HT-29 (cell line): ENCODE measurements at regions not wholly inside any gene's neighbourhood (a gene's known extent, or its start where the extent isn't known, plus 50 kb on each side); places are given as distances from the start of the nearest gene placed in this dataset.
A peak's percentile ranks its signal among the peaks of the same experiment; 100 is the strongest.
"Not testable (repeated sequence)": the region's sequence is repeated elsewhere in the genome, so short reads cannot be mapped to it uniquely, and the experiment has no call there.

Source experiments
- DNase-seq: peaks from one replicate; pipeline ENCODE4 v3.0.0-alpha.2; 2015; ENCODE audit warnings: low spot score

DNA sequence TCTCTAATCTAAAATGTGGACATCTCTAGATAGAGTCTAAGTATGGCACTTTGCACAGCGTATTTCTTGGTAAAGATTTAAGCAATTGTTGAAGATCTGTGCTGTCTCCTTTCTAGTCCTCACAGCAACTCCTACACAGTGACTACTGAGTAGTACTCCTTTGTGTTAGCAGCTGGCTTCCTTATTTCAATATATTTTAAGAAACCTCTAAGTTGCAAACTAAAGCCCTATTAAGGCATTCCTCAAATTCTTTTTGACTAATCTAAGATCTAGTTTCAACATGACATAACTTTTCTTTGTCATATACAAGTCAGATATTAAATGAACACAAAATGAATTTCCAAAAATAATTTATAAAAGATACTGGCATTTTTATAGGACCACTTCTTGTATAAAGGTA lies 121.8 kb upstream of the DNAJC10 start:
- DNase-seq = no peak

DNA sequence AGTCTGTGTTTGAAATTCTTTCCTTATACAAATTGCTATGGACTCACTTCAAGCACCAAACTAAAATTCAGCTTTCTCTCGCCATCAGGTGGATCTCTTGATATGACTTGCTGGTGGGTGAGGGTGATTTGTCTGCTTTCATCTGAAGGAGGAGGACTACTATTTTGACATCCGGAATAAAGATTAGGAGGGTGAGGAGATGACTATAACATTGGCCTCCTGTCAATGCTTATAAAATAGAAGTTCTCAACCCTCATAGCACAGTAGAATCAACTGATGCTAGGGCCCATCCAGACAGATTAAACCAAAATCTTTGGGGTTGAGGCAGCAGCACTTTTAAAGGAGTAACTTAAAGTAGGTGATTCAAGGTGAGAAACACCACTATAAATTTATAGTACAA lies 120.4 kb upstream of the DNAJC10 start:
- DNase-seq = no peak

DNA sequence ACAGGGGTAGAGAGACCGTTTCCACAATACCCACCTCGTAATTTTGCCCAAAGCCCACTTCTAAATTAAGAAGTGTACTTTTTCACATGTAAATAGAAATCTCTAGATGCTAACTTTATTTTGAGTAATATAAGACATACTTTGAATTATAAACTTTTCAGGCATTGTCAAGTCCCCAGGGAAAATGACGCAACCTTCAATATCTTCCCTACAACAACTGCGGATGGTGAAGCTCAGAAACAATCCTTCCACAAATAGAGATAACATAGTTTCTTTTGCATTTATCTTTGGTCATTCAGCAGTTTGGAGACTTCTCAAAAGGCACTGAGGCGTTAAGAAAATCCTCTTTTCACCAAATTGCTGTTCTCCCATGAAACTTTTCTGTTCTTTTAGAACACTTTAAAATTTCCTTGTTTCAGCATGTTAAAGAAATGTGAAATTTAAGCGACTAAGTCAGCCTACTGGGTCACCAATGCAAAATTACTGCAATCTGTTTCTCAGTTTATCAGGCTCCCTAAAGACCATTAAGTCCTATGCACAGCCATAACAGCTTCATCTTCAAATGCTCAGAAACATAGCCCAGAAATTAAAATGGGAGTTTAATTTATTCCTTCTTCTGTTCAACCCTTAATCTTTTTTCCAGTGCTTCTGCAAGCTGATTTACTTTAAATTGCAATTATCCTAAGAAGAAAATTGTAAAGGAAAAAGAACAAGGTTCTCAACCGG lies 118.3 kb upstream of the DNAJC10 start:
- DNase-seq = no peak

DNA sequence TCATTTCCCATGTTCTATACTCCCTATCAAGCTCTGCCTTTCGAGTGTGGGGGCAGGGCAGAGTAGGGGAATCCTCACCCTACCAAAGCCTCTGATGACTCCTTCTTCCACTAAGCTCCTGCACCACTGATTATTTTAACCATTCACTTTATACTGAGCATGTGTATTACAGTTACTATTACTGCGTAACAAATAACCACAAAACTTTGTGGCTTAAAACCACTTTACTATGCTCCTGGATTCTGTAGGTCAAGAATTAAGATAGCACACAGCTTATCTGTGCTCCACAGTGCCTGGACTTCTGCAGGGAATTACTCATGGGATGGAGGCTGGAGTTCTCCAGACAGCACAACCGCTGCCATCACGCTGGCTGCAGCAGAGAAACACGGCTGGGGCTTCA lies 117.4 kb upstream of the DNAJC10 start:
- no peak for DNase-seq

DNA sequence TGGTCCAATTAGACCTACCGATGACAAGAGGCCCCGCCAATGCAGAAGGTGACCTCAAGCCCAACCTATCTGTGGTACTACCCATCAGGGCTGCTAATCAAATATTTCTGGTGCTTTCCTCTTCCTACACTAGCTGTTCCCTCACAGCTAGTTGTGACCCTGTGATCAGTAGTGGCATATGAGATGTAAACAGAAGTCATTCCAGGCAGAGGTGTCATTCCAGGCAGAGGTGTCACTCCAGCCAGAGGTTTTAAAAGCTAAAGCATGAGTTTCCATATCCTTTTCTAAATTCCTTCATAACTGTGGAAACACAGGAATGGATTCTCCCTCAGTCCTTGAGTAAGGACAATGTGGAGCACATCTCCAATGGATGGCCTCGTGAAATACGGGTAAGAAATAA lies 110.9 kb upstream of the DNAJC10 start:
- no peak for DNase-seq

DNA sequence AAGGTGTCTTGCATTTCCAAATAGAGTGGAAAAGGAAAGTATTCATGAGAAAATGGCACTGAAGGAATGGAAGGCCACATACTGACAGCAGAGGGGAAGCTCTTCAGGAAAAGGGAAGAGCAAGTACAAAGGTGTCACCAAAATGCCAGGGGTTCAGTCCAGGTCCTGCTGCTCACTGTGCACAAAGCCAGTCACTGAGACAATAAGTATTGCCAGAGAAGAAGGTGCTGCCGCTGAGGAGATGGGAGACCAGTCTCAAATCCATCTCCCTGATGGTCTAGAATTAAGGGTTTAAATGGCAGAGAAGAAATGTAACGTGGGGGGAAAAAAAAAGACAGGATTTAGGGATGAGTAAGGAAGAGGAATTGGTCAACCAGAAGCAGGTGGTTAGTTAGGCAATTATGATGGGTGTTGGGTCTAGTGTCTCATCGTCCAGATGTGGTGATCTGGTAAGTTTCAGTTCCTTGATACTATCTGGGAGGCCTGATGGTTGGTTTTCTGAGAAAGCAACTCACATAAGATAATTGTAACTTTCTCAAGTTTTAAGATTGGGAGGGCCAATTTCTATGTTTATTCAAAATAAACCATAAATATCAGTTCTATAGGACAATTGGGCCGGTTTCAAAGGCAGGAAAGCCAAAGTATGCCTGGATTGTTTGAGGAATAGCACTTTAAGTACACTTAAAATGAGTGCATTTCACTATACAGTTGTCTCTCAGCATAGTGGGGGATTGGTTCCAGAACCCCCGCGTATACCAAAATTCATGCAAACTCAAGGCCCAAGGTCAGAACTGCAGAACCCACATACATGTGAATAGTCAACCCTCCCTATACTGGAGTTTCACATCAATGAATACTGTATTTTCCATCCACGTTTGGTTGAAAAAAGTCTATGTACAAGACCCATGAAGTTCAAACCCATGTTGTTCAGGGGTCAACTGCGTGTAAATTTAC lies 109.1 kb upstream of the DNAJC10 start:
- no peak for DNase-seq

DNA sequence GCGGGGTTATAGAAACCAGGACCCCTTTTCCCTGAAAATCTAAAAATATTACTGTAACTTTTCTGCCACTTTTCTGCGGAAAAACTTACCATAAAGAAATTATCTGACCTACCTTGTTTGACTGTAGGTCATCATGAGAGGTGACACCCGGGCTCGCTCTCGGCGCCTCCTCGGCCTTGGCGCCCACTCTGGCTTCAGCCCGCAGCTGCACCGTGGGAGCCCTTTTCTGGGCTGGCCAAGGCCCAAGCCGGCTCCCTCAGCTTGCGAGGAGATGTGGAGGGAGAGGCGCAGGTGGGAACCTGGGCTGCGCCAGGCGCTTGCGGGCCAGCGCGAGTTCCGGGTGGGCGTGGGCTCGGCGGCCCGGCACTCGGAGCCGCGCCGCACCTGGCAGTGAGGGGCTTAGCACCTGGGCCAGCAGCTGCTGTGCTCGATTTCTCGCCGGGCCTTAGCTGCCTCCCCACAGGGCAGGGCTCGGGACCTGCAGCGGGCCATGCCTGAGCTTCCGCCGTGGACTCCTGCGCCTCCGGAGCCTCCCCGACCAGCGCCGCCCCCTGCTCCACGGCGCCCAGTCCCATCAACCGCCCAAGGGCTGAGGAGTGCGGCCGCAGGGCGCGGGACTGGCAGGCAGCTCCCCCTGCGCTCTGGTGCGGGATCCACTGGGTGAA lies 107.7 kb upstream of the DNAJC10 start:
- no peak for DNase-seq

DNA sequence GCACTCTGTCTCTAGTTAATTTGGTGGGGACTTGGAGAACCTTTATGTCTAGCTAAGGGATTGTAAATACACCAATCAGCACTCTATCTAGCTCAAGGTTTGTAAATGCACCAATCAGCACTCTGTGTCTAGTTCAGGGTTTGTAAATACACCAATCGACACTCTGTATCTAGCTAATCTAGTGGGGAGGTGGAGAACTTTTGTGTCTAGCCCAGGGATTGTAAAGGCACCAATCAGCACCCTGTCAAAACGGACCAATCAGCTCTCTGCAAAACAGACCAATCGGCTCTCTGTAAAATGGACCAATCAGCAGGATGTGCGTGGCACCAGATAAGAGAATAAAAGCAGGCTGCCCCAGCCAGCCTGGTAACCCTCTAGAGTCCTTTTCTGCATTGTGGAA lies 107.1 kb upstream of the DNAJC10 start:
- not testable (repeated sequence) for DNase-seq

DNA sequence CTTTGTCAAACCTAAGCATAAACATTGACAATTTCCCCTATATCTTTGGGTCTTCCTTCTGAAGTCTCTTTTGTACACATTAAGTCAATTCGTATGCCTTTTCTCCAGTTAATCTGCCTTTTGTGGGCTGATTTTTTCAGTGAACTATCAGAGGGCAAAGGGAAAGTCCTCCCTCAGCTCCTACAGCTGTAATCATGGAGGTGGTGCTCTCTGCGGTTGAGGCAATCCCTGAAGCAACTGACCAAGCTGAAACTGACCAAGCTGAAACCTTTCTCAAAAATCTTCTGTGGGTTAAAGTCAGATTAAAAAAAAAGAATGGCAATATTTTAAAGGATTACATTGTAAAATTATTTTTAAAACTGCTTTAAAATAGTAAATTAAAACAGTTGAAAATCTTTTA lies 105.8 kb upstream of the DNAJC10 start:
- DNase-seq = no peak

DNA sequence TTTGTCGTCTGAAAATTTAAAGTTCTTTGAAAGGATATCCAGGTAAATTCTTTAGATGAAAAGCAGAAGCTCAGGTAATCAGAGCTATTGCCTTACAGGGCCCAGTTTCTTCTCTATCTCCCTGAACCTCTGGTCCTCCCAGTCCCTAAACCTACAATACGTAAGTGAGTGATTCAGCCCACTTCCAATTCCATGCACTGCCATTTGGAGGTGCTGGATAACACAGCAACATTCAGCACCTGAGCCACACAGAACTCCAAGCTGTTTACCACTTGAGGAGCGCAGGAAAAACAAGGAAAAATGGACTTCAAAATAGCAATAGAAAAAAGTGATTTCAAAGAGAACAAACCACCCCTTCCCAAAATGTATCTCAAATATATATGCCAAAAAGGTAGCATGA lies 105.0 kb upstream of the DNAJC10 start:
- DNase-seq = no peak

DNA sequence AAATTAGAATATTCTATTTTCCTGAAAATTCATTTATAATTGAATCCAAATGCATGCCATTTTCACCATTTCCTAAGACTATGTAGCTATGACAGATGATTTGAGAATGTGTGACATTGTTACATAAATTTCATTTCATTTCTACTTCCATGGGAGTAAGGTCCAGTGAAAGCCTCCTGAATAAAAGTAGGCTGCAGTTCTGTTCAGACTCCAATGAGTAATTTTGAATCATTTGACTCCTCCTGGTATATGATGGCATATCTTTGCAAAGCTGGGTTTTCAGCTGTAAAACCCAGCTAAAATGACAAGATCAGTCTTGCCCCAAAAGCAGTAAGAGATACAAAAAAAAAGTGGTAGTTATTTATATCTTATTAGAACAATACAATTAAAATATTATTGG lies 101.0 kb upstream of the DNAJC10 start:
- DNase-seq = no peak

DNA sequence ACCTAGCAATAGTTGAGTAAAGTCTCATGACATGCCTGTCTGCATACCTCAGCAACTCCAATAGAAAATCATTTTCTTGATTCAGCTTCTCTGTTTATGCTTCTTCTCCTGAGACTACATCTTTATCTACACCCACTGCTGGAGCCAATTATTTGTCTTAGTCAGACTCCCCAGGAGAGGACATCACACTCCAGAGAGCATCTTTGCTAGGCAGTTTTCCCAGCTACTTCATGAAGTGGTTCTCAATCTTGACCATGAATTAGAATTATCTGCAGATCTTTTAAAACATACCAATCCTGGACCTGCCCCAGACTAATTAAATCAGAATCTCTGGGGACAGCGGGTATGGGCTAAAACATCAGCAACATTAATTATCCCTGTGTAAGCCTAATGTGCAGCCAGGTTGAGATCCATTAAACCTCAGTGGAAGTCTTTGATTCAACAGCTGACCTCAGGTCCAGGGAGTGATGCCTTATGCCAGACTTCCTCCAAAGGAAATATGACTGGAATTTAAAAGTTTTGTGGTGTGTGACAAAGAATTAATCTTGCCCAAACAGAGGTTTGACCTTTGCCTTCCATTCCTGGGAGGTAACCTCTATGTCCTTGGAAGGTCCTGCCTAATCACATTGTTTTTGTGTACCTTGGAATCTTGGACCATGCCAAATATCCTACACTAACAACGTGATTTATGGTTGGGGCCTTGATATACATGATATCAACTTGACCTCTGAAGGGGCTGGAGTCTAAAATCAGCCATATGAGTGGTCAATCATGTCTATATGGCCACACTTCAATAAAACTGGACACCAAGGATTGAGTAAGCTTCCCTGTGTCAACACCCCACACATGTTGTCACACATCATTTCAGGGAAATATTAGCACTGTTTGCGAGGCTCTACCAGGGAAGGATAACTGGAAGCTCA lies 99.3 kb upstream of the DNAJC10 start:
- DNase-seq = no peak

DNA sequence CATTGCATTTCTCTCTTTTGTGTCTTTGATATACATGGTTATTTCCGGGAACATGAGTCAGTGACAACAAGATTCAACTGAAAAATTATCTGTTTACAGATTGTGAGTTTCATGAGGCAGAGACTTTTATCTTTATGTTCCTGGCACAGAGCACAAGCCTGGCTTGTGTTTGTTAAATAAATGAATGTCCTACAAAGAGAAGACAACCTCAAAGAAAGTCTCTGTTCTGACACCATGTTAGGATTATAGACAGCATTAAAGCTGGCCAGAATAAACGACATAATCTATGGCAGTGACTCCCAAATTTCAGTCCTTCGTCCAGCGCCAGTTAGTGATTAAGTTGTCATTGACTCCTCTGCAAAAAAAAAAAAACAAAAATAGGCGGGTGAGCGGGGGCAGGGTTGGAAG lies 97.4 kb upstream of the DNAJC10 start:
- DNase-seq = peak; percentile 6

DNA sequence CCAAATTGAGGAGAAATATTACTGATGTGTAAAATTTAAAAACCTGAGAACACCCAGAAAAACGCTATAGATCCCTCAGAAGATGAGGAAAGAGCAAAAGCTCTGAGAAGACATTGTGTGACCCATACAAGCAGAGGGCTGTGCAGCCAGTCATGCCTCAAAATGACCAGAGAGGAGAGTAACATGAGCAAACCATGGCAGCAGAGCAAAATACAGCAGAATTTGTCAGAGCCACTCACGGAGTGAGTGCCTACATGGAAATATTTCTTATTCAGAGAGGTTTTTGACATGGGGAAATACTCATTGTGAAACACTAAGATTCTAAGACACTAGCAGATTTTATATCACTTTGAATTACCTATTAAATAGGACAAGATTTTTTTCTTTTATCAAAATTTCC lies 96.8 kb upstream of the DNAJC10 start:
- no peak for DNase-seq

DNA sequence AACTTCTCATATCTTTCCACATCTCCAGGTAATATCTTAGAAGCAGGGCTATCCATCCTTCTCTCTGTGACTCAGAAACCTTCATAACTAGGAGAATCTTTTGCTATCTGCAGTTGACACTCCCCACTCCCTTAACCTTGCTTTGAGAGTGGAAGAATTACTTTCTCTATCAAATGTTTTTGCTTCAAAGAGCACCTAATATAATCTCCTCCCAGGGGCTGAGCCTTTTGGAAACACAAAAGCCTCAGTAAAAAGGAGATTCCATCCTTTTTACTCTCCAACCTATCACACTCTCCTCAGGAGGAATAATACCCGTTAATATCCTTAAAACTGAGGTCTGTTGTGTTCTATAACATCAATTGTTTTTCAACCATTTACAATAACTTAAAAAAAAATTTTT lies 94.9 kb upstream of the DNAJC10 start:
- DNase-seq = no peak

DNA sequence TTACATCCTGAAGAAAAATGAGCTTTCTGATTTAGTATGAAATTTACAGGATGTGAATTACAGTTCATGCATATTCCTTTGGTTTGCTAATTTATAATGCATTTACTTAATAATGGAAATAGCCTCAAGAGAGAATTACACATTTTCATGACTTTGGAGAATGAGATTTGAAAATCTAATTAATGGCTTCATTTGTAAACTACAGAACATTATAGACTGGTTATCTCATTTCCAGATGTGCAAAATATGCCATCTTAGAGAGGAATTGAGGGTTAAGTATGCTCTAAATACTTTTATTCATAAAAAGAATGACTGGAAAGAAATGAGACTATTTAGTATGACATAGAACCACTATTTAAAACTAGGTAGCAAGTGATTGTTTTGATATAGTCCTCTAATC lies 94.2 kb upstream of the DNAJC10 start:
- DNase-seq = no peak

DNA sequence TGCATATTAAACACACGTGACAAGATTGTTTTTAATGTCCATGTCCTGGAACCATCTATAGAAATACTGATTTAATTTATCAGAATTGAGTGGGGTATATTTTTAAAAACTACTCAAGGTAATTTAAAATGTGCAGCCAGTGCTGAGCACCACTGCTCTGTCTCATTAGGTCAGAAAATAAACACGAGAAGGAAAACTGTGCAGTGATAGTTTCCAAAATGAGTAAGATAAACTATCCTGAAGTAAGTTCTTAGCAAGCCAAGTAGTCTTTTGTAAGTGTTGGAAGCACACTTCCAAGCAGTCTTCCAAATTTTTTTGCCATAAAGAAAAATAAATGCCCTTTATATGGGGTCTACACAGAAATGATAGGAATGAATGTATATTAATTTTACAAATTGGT lies 93.8 kb upstream of the DNAJC10 start:
- DNase-seq = no peak

DNA sequence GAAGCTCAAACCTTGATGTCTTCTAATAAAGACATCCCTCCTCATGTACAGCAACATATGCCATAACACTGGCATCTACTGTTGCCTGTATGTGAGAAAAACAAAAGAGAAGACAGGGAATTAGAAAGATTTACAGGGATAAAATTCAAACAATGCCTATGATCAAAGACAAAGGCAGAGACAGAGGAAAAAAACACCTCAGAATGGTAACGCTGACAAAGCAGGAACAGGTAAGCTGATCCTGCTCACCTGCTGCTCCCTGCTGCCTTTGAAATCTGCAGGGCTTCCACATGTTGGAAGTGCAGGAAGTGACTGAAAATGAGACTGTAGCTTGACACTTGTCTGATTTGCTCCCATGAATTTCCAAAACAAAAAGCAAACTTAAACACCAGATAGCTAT lies 90.2 kb upstream of the DNAJC10 start:
- DNase-seq = no peak

DNA sequence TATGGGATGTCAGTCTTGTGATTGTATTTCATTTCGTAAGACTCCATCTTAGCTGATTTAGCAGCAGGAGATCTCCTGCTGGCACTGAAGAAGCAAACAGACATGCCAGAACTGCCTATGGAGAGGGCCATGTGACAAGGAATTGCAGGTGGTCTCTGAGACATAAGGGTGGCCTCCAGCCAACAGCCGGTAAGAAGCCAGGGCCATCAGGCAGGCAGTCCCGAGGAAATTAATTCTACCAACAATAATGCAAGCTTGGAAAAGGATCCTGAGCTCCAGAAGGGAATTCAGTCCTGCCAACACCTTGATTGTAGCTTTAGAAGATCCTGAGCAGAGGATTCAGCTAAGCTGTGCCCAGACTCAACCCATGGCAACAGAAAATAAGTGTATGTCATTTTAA lies 87.1 kb upstream of the DNAJC10 start:
- no peak for DNase-seq

DNA sequence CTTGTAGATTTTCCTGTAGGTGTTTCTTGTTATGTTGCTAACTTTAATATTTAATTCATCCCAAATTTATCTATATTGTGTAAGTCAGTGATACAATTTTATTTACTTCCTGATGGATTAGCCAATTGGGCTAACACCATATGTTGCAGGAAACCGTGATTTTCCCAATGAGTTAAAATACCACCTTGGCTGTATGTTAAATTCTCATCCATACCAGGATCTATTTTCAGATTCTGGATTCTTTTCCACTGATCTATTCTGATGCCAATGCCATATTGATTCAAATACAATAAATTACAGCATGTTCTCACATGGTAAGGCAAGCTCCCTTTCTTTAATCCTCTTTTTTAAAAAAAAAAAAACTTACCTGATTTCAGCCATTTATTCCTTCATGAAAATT lies 85.8 kb upstream of the DNAJC10 start:
- DNase-seq = no peak

DNA sequence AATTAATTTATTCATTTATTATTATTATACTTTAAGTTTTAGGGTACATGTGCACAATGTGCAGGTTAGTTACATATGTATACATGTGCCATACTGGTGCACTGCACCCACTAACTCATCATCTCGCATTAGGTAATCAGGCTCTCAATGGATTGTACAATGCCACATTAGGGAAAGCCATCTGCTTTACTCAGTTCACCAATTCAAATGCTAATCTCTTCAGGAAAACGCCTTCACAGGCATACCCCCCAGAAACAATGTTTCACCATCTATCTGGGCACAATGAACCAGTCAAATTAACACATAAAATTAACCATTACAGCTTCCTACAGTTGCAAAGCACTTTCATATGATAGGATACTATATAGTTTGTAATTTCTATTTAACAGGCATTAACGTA lies 84.8 kb upstream of the DNAJC10 start:
- no peak for DNase-seq
